NT2/D1 (cell line): ENCODE measurements at regions not wholly inside any gene's neighbourhood (a gene's known extent, or its start where the extent isn't known, plus 50 kb on each side); places are given as distances from the start of the nearest gene placed in this dataset.

ENCODE experiments used
- SUZ12 ChIP-seq: IDR thresholded peaks from 2 replicates; pipeline ENCODE4 v1.6.1; 2011; ENCODE audit not compliant: insufficient read length, insufficient read depth; ENCODE audit errors: extremely low read depth
- YY1 ChIP-seq: IDR thresholded peaks from 2 replicates; pipeline ENCODE4 v1.6.1; 2011; ENCODE audit not compliant: insufficient read length, insufficient read depth
- ZNF274 ChIP-seq: IDR thresholded peaks from 2 replicates; pipeline ENCODE4 v1.6.1; 2011; ENCODE audit warnings: mild to moderate bottlenecking, low read depth, low read length

DNA sequence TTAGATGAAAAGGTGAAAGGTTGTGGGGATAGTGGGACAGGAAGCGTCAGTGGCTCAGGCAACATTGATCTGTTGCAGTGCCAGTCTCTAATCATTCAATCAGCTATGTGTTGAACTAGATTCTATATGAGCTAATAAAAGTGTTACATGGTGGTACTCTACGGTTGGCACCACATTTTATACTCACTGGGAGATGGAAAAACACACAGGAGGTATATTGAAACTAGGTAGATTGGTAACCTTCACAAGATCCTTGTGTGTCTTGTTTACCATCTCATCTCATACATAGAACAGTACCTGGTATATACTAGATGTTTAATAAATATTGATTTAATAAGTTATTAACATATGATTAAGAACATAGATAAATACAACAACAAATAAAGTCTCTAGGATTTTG, 152.7 kb downstream of the NAA11 start:
- TF ChIP-seq ZNF274 (no peak), YY1 (no peak), SUZ12 (no peak)
